ENCODE measurements at regions not wholly inside any gene's neighbourhood (a gene's known extent, or its start where the extent isn't known, plus 50 kb on each side); places are given as distances from the start of the nearest gene placed in this dataset.

DNA sequence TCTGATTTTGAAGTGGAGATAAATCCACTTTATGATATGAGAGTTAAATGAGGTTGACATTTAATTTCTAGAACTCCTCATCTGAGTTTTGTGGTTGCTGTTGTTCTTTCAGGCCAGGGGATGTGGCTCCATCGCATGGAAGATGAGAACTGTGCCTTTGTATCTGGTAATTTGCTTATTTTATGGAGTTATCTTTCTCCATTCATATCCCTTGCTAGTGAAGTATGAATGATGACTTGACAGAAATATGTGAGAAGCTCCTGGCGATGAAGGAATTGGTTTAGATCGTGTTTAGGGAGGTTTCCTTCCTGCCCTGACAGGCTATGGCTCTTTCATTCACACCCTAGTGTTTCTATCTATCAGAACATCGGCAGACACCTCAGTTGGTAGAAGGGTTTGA lies 393.7 kb downstream of the ETS1 start:
- H3K4me3 ChIP-seq (ENCODE audit: low read depth, low read length) = no peak overlapping the region
- TF ChIP-seq CTCF (IDR thresholded peaks at IDR 0.05; ENCODE audit: low read depth, low read length) = no peak

DNA sequence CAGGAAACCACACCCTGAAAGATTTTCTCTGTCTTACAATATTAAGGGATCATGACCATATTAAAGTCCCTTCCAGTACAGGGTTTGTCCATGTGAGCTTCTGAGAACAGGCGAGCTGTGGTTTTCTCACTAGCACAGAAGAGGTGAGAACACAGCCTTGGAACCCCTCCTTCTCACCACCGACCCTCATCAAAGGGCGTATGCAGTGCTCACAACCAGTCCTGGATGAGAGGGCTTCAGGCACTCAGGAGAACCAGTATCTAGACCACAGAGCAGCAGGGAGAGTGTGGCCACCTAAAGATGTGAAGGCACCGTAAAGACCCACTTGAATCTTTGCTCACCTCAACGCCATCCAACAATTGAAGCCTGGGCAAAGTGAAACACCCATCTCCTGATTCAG lies 397.0 kb downstream of the ETS1 start:
- no peak for TF ChIP-seq CTCF (IDR thresholded peaks at IDR 0.05; ENCODE audit: low read depth, low read length)
- no peak overlapping the region for H3K4me3 ChIP-seq (ENCODE audit: low read depth, low read length)

- no peak overlapping the region for H3K4me3 ChIP-seq (ENCODE audit: low read depth, low read length)
- TF ChIP-seq CTCF (IDR thresholded peaks at IDR 0.05; ENCODE audit: low read depth, low read length) = no peak
Measured at GRCh38 chr11:128189823-128190222, 397.5 kb downstream of the ETS1 start.

- H3K4me3 ChIP-seq (ENCODE audit: low read depth, low read length) = no peak overlapping the region
- no peak for TF ChIP-seq CTCF (IDR thresholded peaks at IDR 0.05; ENCODE audit: low read depth, low read length)
Measured at GRCh38 chr11:128188346-128189004, 398.9 kb downstream of the ETS1 start.

DNA sequence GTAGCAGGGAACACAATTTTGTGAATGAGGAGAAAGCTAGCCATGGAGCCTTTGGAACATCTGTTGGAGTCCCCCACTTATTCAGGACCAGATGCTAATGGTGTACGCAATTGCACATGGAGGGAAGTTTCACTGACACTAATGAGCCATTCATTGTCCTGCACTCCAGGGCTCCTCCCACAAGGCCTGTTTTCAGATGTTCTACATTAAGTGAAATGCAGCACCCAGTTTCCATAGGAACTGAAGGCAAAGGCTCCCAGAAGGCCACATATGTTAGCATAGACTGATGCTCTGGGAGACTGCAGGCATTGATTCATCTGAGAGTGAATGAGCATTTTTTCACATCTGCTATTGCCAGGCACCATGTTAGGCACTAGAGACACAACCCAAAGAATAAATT lies 399.5 kb downstream of the ETS1 start:
- no peak overlapping the region for H3K4me3 ChIP-seq (ENCODE audit: low read depth, low read length)
- TF ChIP-seq CTCF (IDR thresholded peaks at IDR 0.05; ENCODE audit: low read depth, low read length) = no peak

DNA sequence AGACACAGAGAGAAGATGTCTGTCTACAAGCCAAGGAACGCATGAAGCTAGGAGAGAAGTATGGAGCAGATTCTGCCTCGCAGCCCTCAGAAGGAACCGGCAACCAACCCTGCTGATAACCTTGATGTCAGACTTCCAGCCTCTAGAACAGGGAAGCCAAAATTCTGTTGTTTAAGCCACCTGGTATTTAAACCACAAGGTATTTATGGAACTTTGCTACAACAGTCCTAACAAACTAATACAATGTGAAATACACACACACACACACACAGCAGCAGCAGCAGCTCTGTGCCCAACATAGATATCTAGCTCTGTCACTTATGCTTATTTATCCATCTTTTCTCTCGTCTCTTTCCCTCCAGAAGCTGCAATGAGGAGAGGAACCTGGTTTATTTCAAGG lies 400.0 kb downstream of the ETS1 start:
- no peak overlapping the region for H3K4me3 ChIP-seq (ENCODE audit: low read depth, low read length)
- no peak for TF ChIP-seq CTCF (IDR thresholded peaks at IDR 0.05; ENCODE audit: low read depth, low read length)

- TF ChIP-seq CTCF (IDR thresholded peaks at IDR 0.05; ENCODE audit: low read depth, low read length) = no peak
- H3K4me3 ChIP-seq (ENCODE audit: low read depth, low read length) = no peak overlapping the region
Measured at GRCh38 chr11:128184981-128185380, 402.4 kb downstream of the ETS1 start.

All from WI38 (cell line).